PFSK-1 (cell line): ENCODE measurements at regions not wholly inside any gene's neighbourhood (a gene's known extent, or its start where the extent isn't known, plus 50 kb on each side); places are given as distances from the start of the nearest gene placed in this dataset.

Experiments
- FOXP2 ChIP-seq: optimal IDR thresholded peaks from 2 replicates; pipeline ENCODE3; 2011; ENCODE audit warnings: borderline replicate concordance, control low read depth, inconsistent platforms; ENCODE audit not compliant: insufficient read depth; ENCODE audit errors: extremely low read length, extremely low read depth
- POLR2AphosphoS5 ChIP-seq: IDR thresholded peaks from 2 replicates; pipeline ENCODE4 v1.6.1; 2012; ENCODE audit warnings: low read depth, mild to moderate bottlenecking, control low read depth, low read length, moderate library complexity
- REST ChIP-seq, 2 experiments: IDR thresholded peaks; 2 replicates each; pipeline versions ENCODE4 v1.6.1 to v1.8.0; 2011 to 2012; ENCODE audit warnings: low read depth in 2 of 2, low read length in 2 of 2, control low read depth in 1 of 2, inconsistent platforms in 1 of 2, mild to moderate bottlenecking in 1 of 2, moderate library complexity in 1 of 2; ENCODE audit not compliant: insufficient read depth in 1 of 2
- SIN3A ChIP-seq: IDR thresholded peaks from 2 replicates; pipeline ENCODE4 v1.6.1; 2012; ENCODE audit warnings: mild to moderate bottlenecking, low read length, moderate library complexity, borderline replicate concordance; ENCODE audit not compliant: insufficient read depth
- TAF1 ChIP-seq: IDR thresholded peaks from 2 replicates; pipeline ENCODE4 v1.6.1; 2012; ENCODE audit warnings: low read length, control low read depth, borderline replicate concordance; ENCODE audit not compliant: insufficient read depth

- TF ChIP-seq REST (IDR thresholded peaks at IDR 0.05; ENCODE audit: insufficient read depth in 1 of 2, low read depth in 2 of 2, low read length in 2 of 2) = no peak
- no peak for TF ChIP-seq POLR2AphosphoS5
- no peak for TF ChIP-seq SIN3A
- no peak for TF ChIP-seq TAF1
- no peak for TF ChIP-seq FOXP2
Observed at GRCh38 chr5:2184563-2185540, 302.1 kb upstream of the IRX4 start.

GRCh38 chr5:2184026-2184366, 301.3 kb upstream of the IRX4 start:
- TF ChIP-seq SIN3A = no peak
- no peak for TF ChIP-seq FOXP2
- no peak for TF ChIP-seq REST (IDR thresholded peaks at IDR 0.05; ENCODE audit: insufficient read depth in 1 of 2, low read depth in 2 of 2, low read length in 2 of 2)
- no peak for TF ChIP-seq TAF1
- no peak for TF ChIP-seq POLR2AphosphoS5

- no peak for TF ChIP-seq TAF1
- TF ChIP-seq FOXP2 = no peak
- TF ChIP-seq REST (IDR thresholded peaks at IDR 0.05; ENCODE audit: insufficient read depth in 1 of 2, low read depth in 2 of 2, low read length in 2 of 2) = no peak
- no peak for TF ChIP-seq POLR2AphosphoS5
- no peak for TF ChIP-seq SIN3A
Observed at GRCh38 chr5:2183154-2184025, 300.7 kb upstream of the IRX4 start.

GRCh38 chr5:2182020-2182419, 299.3 kb upstream of the IRX4 start:
- TF ChIP-seq POLR2AphosphoS5 (no peak), TAF1 (no peak), REST (IDR thresholded peaks at IDR 0.05; ENCODE audit: insufficient read depth in 1 of 2, low read depth in 2 of 2, low read length in 2 of 2) (no peak), FOXP2 (no peak), SIN3A (no peak)
